Kidney (tissue), 13 donors: ENCODE measurements at regions not wholly inside any gene's neighbourhood (a gene's known extent, or its start where the extent isn't known, plus 50 kb on each side); places are given as distances from the start of the nearest gene placed in this dataset.

Experiments used
- DNase-seq, 5 donors: peaks; one replicate each; pipeline ENCODE4 v3.0.0-alpha.2; 2013 to 2020
- FAIRE-seq: peaks from 2 replicates; lab custom pipeline; 2012; peaks lifted over from hg19 to GRCh38; lab: Jason Lieb, UNC
- H3K27ac ChIP-seq, 2 donors: one replicate each; pipeline ENCODE4 v1.7.0; 2013; ENCODE audit warnings: low read depth in 2 of 2, low read length in 2 of 2, inconsistent platforms in 1 of 2
- H3K27me3 ChIP-seq: one replicate; pipeline ENCODE4 v1.7.1; 2013; ENCODE audit warnings: low read length, inconsistent platforms; ENCODE audit not compliant: control insufficient read depth, insufficient read depth
- H3K36me3 ChIP-seq, 3 donors: one replicate each; pipeline versions ENCODE4 v1.7.0 to v1.7.1; 2013; ENCODE audit warnings: low read length in 3 of 3, control low read depth in 1 of 3, inconsistent platforms in 1 of 3; ENCODE audit not compliant: insufficient read depth in 3 of 3, control insufficient read depth in 2 of 3
- H3K4me1 ChIP-seq, 3 donors: one replicate each; pipeline versions ENCODE4 v1.7.0 to v1.7.1; 2013; ENCODE audit warnings: low read length in 3 of 3, inconsistent platforms in 1 of 3, low read depth in 1 of 3; ENCODE audit not compliant: control insufficient read depth in 2 of 3, insufficient read depth in 2 of 3
- H3K4me3 ChIP-seq, 3 donors: one replicate each; pipeline versions ENCODE4 v1.7.0 to v1.8.1; 2013; ENCODE audit warnings: low read length in 3 of 3, control low read depth in 1 of 3, inconsistent platforms in 1 of 3
- H3K9ac ChIP-seq, 3 donors: one replicate each; pipeline versions ENCODE4 v1.7.0 to v1.7.1; 2013; ENCODE audit warnings: low read length in 3 of 3, control low read depth in 1 of 3, inconsistent platforms in 1 of 3
- H3K9me3 ChIP-seq, 3 donors: one replicate each; pipeline versions ENCODE4 v1.7.0 to v1.7.1; 2013; ENCODE audit warnings: low read length in 3 of 3, control low read depth in 1 of 3, inconsistent platforms in 1 of 3; ENCODE audit not compliant: control insufficient read depth in 2 of 3, insufficient read depth in 1 of 3
- intact Hi-C: fragments of 100-400 bp; cut with DNase I; formaldehyde crosslinking; loops from one replicate; pipeline ENCODE4 v1.11.1; 2022
- TF ChIP-seq, protein P1 (sequence below): IDR thresholded peaks from 3 replicates; pipeline ENCODE4 v1.5.1; 2012; ENCODE audit warnings: mild to moderate bottlenecking, moderate library complexity, borderline replicate concordance; ENCODE audit not compliant: insufficient read depth; ENCODE audit errors: extremely low read depth
- donor health status: control.
- donor health status: control.
- donor health status: control.
- donor health status: control.
- donor health status: control.
- donor health status: DM: yes; HTN: yes; CAD: no.
- donor health status: Normal renal cell carcinoma (clear cell type).

- no peak for FAIRE-seq
- H3K4me1 ChIP-seq, result no peaks in the 10 kb centered on the region
- H3K36me3 ChIP-seq, result no peaks in the 10 kb centered on the region
- H3K9me3 ChIP-seq, result no peaks in the 10 kb centered on the region
- H3K27me3 ChIP-seq, result no peaks in the 10 kb centered on the region
- no peak overlapping the region for H3K27ac ChIP-seq
- DNase-seq, result no peak
- H3K9ac ChIP-seq, result no peak overlapping the region
- TF ChIP-seq, protein P1, sequence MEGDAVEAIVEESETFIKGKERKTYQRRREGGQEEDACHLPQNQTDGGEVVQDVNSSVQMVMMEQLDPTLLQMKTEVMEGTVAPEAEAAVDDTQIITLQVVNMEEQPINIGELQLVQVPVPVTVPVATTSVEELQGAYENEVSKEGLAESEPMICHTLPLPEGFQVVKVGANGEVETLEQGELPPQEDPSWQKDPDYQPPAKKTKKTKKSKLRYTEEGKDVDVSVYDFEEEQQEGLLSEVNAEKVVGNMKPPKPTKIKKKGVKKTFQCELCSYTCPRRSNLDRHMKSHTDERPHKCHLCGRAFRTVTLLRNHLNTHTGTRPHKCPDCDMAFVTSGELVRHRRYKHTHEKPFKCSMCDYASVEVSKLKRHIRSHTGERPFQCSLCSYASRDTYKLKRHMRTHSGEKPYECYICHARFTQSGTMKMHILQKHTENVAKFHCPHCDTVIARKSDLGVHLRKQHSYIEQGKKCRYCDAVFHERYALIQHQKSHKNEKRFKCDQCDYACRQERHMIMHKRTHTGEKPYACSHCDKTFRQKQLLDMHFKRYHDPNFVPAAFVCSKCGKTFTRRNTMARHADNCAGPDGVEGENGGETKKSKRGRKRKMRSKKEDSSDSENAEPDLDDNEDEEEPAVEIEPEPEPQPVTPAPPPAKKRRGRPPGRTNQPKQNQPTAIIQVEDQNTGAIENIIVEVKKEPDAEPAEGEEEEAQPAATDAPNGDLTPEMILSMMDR, result no peak
- H3K4me3 ChIP-seq, result no peak overlapping the region
- intact Hi-C loops, result no loop called here
Measured at GRCh38 chr3:154775821-154776548, 304.1 kb upstream of the MME start.

- H3K4me1 ChIP-seq, result no peaks in the 10 kb centered on the region
- H3K27me3 ChIP-seq, result no peaks in the 10 kb centered on the region
- H3K9me3 ChIP-seq, result peaks cover 0 to 3% (median 0%) of the 10 kb centered on the region in 3 donors
- H3K27ac ChIP-seq, result no peak overlapping the region
- DNase-seq, result peak in 1 of 5 donors; percentile 44
- FAIRE-seq, result no peak
- no peak overlapping the region for H3K4me3 ChIP-seq
- intact Hi-C loops, result no loop called here
- H3K36me3 ChIP-seq, result no peaks in the 10 kb centered on the region
- no peak overlapping the region for H3K9ac ChIP-seq
- TF ChIP-seq, protein P1, result no peak
Measured at GRCh38 chr3:154766765-154767503, 313.2 kb upstream of the MME start.

GRCh38 chr3:154764856-154765640, 315.1 kb upstream of the MME start:
- TF ChIP-seq, protein P1, result no peak
- FAIRE-seq, result peak; percentile 59

More at GRCh38 chr3:154764856-154765640, 315.1 kb upstream of the MME start:
- H3K4me1 ChIP-seq, result no peaks in the 10 kb centered on the region
- no peak overlapping the region for H3K4me3 ChIP-seq
- no peak overlapping the region for H3K9ac ChIP-seq
- peaks cover 0 to 3% (median 0%) of the 10 kb centered on the region in 3 donors for H3K9me3 ChIP-seq
- no peaks in the 10 kb centered on the region for H3K36me3 ChIP-seq
- no peaks in the 10 kb centered on the region for H3K27me3 ChIP-seq
- DNase-seq, result peak in 2 of 5 donors; percentile 9 to 29
- intact Hi-C loops, result no loop called here
- H3K27ac ChIP-seq, result no peak overlapping the region
